GM18858 (cell line): ENCODE measurements at regions not wholly inside any gene's neighbourhood (a gene's known extent, or its start where the extent isn't known, plus 50 kb on each side); places are given as distances from the start of the nearest gene placed in this dataset.
"Not testable (repeated sequence)": the region's sequence is repeated elsewhere in the genome, so short reads cannot be mapped to it uniquely, and the experiment has no call there.

Experiments used
- ATAC-seq: cut with Tn5 transposase; IDR thresholded peaks from one replicate; pipeline ENCODE4 v1.9.1; 2021; ENCODE audit not compliant: unreplicated experiment

DNA sequence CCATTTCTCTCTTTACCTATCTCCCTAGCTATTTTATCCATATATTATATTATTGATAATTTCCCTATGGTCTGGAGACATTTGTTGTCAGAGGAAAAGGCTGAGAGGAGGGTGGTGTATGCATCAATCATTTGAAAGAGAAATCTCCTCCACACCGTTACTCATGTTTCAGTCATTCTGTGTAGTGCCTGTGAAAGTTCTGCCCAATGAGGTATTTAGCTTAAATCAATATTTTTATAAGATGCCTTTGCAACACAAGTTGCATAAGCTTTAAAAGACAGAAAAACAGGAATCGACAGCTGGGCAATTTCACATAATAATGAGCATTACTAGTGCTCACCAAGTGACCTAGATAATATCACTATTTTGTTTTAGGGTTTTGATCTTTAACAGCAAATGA lies 363.7 kb upstream of the FSIP2 start:
- no peak for ATAC-seq

DNA sequence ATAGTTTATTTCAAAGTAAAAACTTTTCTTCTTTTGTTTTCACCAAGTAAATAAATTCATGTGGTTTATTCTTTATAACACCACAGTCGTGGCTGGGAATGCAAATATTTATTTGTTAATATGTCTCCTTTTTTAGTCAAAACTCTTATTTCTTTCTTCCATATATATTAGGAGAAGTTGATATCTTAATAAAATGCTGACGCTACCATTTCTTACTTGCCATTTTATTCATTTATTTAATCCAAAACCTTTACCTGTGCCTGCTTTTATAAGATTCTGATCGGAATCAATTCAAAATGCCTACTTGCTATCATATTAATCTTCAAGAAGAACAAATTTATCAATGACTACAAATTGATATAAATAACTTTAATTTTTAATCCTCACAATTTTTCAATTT lies 362.9 kb upstream of the FSIP2 start:
- no peak for ATAC-seq

DNA sequence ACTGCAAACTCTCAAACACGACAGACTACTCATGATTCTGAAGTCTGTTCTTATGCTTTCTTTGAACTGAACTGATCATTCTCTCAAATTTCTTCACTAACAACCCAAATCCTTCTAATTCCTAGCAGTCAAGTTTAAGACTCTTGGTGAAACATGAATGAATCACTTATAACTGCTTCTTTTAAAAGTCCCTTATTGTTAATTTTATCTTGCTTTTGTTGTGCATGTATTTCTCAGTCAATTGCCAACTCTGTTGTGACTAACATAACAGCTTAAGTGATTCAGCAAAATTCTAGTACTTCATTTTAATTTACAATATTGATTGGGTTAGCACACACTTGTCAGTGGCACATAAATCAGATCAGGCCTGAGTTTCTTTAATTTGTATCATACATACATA lies 357.0 kb upstream of the FSIP2 start:
- ATAC-seq = no peak

DNA sequence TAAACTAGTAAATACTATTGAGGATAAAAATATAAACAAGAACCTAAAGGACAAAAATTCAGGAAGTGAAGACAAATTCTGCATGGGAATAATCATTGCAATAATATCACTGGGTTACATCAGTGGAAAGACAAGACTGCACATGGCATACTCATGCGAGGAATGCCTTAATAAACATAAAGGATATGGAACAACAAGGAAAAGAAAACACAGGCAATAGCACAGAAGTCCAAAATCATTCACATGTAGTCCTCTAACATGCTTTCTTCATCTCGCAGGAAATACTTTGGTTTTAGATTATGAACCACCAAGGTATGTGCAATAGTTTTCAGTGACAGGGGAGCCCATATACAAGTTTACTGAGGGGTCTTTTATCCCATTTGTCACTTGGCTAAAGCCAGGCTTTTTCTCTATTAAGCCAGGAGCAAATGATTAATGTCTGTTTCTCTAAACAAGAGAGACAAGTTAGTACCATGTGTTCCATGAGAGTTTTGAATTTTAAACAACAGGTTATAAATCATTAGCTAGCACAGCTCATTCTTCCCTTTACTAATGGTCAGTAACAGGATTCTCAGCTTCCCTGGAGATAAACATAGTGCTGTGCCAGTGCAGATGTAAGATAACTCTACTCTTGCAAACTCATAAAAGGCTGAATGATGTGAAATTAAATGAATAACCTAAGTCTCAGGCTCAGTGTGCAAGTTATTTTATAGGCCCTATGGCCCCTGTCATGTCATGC lies 353.6 kb upstream of the FSIP2 start:
- ATAC-seq = no peak

DNA sequence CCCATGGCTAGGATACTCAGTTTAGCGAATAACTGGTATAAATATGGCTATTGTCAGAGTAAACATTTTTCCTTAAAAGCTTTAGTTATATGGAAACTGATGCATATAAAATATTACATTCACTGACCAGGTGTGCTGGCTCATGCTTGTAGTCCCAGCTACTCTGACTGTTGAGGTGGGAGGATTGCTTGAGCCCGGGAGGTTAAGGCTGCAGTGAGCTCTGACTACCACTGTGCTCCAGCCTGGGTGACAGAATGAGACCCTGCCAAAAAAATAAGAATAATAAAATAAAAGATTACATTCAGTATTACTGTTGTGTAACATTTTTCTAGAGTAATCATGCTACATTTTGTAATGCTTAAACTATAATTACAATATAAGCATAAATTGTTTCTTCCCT lies 350.4 kb upstream of the FSIP2 start:
- no peak for ATAC-seq

DNA sequence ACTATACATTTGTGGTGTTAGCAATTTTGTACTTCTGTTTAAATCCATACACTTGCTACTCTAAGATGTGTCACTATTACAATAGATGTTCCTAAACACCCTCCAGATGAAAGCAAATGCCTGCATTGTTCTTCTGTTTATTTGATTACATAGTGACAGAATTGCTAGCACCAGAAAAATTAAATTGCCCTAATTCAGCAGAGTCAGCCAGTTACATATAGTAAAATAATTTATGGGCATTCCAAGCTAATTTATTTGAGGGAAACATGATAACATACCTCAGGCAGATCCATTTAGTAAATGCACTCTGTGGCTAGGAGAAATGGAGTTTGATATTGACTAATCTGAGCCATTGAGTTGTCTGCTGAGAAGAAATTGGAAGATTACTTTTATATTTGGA lies 347.1 kb upstream of the FSIP2 start:
- ATAC-seq = no peak

DNA sequence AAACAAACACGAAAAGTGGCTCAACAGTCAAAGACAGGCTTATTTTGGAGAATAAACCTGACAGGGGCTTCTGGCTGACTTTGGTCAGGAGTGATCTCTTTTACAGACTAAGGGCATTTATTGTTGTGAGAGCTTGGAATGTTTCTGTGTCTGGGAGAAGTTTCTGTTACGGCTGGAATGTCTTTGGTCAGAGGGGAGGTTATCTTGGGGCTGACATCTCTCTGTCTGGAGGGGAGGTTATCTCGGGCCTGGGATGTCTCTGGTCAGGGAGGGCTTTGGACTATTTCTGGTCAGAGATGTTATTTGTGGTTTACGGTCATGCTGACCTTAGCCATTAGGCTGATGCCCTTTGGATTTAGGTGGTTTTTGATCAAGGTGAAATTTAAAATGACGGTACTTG lies 345.5 kb upstream of the FSIP2 start:
- ATAC-seq = no peak

DNA sequence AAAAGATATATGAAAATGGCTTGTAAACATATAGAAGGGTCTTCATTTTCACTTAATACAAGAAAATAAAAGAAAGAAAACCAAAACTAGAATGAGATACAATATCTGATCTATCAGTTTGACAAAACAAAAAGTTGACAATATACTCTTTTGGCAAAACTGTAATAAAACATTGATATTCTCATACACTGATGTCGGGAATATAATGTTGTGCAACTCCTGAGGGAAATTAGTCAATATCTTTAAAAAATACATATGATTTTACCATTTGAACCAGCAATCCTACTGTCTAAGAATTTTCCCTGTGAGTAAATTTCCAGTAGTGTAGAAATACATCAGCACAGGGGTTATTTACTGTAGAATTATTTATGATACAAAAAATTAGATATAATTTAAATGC lies 336.1 kb upstream of the FSIP2 start:
- ATAC-seq = no peak

DNA sequence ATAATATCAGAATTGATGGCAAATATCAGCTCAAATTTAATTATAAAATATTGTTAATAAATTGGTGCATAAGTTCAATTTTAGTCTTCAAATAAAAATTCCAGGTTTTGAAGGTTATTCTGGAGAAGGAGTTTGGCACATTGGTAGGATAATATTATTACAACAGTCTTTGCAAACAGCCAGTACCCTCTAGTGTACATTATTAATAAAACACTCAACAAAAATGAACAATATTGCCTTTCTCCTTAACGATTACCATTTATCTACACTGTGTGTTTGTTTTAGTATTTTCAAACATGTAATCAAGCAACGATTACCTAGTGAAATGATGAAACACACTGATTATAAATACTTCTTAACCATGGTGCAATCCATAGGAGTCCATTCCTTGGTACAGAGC lies 334.0 kb upstream of the FSIP2 start:
- no peak for ATAC-seq

DNA sequence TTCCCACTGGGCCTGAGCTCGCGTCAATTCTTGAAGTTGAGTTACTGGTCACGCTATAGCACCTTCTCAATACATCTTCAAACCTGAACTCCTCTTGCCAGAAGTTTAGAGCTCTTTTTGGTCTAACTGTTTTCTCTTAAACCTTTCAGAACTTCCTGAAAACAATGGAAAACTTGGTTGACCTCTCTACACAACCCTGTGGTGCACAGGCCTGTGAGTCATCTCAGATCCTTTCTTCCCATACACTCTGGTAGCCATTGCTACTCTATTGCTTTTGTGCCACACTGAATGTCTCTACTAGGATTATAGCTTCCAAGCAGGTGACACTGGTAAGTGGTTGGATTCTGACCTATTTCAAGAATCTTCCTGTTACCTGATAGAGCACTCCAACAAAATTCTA lies 321.5 kb upstream of the FSIP2 start:
- ATAC-seq = no peak

DNA sequence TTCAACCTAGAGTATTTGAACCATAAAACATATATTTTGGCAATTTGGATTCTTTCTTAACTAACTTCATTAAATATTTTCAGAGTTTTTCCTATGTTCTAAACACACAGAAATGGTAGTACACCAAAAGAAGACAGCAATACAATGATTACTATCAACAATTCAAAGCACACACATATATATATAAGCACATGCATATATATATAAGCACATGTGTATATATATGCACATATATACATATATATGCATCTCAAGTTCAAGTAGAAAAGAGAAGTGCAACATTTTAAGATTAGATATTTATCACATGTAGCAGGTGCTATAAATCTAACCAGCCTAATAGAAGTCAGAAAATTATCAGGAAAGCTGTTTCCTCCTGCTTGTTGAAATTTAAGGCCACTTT lies 320.9 kb upstream of the FSIP2 start:
- ATAC-seq = no peak

DNA sequence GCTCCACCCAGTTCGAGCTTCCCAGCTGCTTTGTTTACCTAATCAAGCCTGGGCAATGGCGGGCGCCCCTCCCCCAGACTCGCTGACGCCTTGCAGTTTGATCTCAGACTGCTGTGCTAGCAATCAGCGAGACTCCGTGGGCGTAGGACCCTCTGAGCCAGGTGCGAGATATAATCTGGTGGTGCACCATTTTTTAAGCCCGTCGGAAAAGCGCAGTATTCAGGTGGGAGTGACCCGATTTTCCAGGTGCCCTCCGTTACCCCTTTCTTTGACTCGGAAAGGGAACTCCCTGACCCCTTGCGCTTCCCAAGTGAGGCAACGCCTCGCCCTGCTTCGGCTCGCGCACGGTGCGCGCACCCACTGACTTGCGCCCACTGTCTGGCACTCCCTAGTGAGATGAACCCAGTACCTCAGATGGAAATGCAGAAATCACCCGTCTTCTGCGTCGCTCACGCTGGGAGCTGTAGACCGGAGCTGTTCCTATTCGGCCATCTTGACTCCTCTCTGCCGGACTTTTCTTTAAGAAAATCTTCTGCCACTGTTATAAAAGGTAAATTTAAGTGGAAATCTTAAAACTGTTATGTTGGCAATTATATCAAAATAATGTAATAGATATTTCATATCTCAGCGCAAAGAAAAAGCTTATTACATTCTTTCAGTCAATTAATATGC lies 313.5 kb upstream of the FSIP2 start:
- not testable (repeated sequence) for ATAC-seq

DNA sequence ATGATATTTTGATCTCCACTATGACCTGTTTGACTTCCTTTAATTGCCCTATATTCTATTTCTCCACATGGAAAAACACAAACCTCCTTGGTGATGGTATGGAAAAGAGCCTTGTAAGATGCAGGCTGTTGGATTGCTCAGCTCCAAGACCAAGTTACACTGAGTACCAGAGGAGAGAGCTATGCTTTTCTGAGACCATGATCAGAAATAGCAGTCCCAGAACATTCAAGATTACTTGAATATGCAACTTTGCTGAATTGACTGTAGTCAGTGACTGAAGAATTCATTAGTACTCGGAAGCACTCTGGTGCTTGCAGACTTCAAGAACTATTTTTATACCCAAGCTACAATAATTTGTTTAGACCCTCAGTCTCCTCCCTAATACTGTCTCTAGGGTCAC lies 310.6 kb upstream of the FSIP2 start:
- no peak for ATAC-seq

DNA sequence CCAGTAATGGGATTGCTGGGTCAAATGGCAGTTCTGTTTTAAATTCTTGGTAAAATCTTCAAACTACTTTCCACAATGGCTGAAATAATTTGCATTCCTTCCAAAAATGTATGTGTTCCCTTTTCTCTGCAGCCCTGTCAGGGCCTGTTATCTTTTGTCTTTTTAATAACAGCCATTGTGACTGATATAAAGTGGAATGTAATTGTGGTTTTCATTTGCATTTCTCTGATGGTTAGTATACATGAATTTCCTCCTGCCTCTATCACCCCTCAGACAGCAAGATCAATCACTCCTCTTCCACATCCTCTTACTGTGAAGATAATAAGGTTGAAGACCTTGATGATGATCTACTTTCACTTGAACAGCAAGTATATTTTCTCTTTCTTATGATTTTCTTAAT lies 304.8 kb upstream of the FSIP2 start:
- no peak for ATAC-seq

DNA sequence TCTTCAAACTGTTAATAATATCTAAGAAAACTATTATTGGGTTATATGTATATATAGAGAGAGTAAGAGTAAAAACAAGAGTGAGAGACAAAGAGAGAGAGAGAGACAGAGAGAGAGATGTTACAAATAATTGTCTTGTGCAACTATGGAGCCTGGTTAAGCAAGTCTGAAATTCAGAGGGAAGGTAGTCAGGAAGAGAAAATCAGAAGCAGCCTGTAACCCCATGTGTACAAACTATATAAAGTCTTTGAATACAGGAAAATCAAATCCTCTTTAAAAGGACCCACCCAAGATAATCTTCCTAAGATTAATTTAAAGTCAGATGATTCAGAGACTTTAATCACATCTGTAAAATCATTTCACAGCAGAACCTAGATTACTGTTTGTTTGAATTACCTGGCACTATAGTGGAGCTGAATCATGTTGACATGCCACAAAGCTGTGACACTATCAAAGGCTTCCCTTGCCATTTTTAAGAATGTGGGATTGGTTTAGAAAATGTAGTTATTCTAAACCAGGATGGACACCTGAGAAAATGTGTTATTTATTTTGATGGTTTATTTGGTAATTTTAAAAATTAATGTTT lies 301.7 kb upstream of the FSIP2 start:
- ATAC-seq = no peak

DNA sequence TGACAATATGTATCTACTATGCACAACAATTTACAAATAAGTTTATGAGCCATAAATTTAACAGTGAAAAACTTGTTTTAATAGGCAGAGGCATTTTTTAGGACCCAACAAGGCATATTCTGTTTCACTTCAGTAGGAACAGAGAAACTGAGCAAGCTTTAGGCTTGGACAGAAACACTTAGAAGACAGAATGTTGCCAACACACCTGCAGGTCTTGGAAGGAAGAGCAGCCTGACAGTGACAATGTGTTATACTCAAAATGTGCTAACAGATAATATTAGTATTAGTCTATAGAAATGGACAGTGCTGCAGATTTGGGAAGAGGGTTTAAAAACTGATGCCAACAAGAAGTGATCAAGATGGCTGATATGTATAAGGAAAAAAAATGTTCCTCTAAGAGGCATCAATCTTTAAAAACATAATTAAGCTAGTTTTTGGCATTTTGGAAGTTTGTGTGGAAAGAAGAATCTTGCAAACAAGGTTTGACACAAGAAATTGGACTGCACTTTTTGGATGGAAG lies 297.1 kb upstream of the FSIP2 start:
- ATAC-seq = no peak

DNA sequence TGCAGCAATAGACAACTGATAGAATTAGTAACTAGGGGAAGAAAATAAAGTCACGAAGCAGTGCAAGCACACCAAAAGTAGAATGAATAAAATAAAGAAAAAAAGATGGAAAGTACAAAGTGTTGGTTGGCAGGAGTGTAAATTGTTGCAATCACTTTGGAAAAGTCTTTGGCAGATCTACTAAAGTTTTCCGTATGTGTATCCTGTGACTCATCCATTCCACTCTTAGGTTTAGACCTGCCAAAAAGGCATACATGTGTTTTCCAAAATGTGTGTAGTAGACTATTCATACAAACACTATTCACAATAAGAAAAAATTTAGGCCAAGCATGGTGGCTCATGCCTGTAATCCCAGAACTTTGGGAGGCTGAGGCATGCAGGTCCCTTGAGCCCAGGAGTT lies 282.1 kb upstream of the FSIP2 start:
- no peak for ATAC-seq

DNA sequence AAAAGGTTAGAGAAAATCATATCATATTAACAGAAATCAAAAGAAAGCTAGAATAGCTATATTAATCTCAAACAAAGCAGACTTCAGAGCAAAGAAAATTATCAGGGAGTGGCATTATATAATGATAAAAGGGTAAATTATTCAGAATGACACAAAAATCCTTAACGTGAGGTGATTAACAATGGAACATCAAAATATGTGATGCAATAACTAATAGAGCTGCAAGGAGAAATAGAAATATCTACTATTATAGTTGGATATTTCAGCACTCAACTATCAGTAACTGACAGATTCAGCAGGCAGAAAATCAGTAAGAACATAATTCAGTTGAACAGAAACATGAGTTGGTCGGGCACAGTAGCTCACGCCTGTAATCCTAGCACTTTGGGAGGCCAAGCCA lies 275.1 kb upstream of the FSIP2 start:
- no peak for ATAC-seq

DNA sequence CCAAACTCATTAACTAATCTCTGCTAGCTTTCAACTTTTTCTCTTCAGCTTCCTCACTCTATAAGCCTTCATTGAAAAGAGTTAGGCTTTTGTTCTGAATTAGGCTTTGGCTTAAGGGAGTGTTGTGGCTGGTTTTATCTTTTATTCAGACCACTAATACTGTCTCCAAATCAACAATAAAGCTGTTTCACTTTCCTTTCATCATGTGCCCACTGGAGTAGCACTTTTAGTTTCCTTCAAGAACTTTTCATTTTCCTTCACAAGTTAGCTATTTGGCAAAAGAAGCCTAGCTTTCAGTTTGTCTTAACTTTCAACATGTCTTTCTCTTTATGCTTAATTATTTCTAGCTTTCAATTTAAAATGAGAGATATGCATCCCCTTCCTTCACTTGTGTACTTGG lies 271.7 kb upstream of the FSIP2 start:
- peak; percentile 35 for ATAC-seq

DNA sequence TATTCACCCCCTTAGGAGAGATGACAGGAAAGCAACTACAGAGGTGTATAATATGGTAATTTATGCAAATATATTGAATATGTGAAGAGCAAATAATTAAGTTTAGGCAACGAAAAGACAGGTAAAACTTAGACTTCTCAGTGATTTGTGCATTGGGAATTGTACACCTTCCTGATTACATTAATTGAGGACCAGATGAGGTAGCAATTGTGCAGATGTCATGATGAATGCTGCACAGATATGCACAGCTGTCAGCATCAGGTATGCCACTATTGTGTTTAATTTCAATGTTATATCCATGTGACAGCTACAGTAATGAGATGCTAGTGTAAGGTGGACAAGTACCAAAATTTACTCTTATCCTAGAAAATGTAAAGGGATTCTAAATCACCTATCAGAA lies 267.2 kb upstream of the FSIP2 start:
- no peak for ATAC-seq

DNA sequence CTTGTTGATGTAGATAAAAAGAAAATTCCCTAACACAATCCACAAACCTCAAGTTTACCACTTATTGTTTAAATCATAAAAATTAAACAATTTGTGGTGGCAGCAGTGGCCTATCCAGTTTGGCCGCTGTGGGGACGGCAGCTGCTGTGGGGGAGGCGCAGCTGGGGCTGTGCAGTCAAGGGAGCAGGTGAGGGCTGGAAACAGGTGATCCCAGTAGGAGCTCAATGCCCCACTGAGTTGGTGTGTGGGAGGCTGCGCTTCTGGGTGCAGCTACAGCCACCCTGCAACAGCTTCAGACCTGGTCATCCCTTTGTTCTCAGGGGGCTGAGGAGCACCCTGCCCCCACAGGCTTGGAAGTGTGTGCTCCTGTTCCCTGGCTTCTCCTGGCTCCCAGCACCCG lies 266.0 kb upstream of the FSIP2 start:
- no peak for ATAC-seq

DNA sequence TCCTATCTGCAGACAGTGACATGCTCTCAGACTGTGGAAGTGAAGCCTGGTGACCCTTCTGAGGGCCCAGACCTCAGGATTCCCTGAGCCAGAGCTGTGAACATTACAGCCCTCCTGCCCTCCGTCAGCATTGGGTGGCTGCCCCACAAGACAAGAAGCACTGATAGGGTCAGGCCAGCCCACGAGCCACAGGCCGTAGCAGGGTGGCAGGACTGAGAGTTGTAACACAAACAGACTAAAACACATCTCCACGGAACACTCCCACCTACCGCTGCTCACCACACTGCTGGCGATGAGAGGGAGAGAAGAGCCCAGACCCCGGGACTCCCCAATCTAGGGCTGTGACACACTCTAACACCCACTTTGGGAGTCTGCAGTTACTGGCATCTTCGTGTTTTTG lies 264.8 kb upstream of the FSIP2 start:
- ATAC-seq = no peak
